B cell (primary cell): ENCODE measurements at regions not wholly inside any gene's neighbourhood (a gene's known extent, or its start where the extent isn't known, plus 50 kb on each side); places are given as distances from the start of the nearest gene placed in this dataset.
"Not testable (repeated sequence)": the region's sequence is repeated elsewhere in the genome, so short reads cannot be mapped to it uniquely, and the experiment has no call there.

Experiments used
- CTCF ChIP-seq: fragments of 200-600 bp; IDR thresholded peaks from one replicate; pipeline ENCODE4 v1.8.0; 2022; ENCODE audit warnings: antibody characterized with exemption, mild to moderate bottlenecking
- EZH2 ChIP-seq: IDR thresholded peaks from 2 replicates; pipeline ENCODE4 v1.6.1; 2012; ENCODE audit warnings: borderline replicate concordance, low read depth, mild to moderate bottlenecking, moderate library complexity, low read length; ENCODE audit not compliant: insufficient read depth, poor library complexity, severe bottlenecking

GRCh38 chr20:29516847-29517246 lies 1740.6 kb upstream of the DEFB115 start:
- not testable (repeated sequence) for TF ChIP-seq CTCF, EZH2
